BJ (cell line): ENCODE measurements at regions not wholly inside any gene's neighbourhood (a gene's known extent, or its start where the extent isn't known, plus 50 kb on each side); places are given as distances from the start of the nearest gene placed in this dataset.

ENCODE experiments used
- CTCF ChIA-PET: fragments of 350-600 bp; formaldehyde crosslinking; extraction: SDS; loops from one replicate; lab custom pipeline; 2021; ENCODE audit warnings: antibody characterized with exemption, inconsistent platforms; lab: Yijun Ruan, JAX
- POLR2A ChIA-PET: fragments of 300-600 bp; sonication (Branson Sonifier 250); formaldehyde crosslinking; extraction: SDS; loops from one replicate; lab custom pipeline; 2021; ENCODE audit warnings: antibody characterized with exemption; lab: Charles Lee
- DNase-seq: peaks from one replicate; pipeline ENCODE4 v3.0.0-alpha.2; 2011; ENCODE audit warnings: low read depth
- H3K27me3 ChIP-seq: 2 replicates; pipeline ENCODE4 v1.6.0; 2011; ENCODE audit warnings: low read length; ENCODE audit not compliant: control insufficient read depth, insufficient read depth
- H3K36me3 ChIP-seq: 2 replicates; pipeline ENCODE4 v1.5.1; 2011; ENCODE audit warnings: low read length; ENCODE audit not compliant: control insufficient read depth, insufficient read depth
- H3K4me3 ChIP-seq: 2 replicates; pipeline ENCODE4 v1.5.1; 2011; ENCODE audit warnings: low read depth, mild to moderate bottlenecking, control low read depth, low read length
- TF ChIP-seq, protein P1 (sequence below): IDR thresholded peaks from 2 replicates; pipeline ENCODE4 v1.5.1; 2011; ENCODE audit warnings: low read depth, mild to moderate bottlenecking, control low read depth, inconsistent platforms, low read length, moderate library complexity; ENCODE audit not compliant: insufficient read depth

DNA sequence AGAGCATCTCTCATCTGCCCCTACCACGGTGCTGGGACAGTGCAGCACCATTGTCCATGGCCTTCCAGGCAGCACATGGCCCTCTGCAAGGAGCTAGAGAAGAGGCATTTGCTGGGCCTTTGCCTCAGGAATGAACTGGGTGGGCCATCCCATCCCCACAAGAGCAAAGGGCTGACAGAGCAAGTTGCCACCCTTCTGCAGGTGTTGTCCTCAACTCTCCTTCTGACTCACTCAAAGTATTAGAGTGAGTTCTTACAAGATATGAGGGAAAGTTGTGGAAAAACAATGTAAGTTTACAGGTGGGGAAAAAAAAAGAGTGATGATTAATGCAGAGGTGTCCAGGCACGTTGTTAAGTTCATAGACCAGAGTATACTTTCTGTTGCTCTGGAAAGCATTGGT, 261.2 kb downstream of the SKIDA1 start:
- CTCF ChIA-PET: interaction anchor here (0.8 kb wide), 1 partner anchor 23 kb away, joined by 3 read pairs; no protein-coding TSS in a partner anchor

DNA sequence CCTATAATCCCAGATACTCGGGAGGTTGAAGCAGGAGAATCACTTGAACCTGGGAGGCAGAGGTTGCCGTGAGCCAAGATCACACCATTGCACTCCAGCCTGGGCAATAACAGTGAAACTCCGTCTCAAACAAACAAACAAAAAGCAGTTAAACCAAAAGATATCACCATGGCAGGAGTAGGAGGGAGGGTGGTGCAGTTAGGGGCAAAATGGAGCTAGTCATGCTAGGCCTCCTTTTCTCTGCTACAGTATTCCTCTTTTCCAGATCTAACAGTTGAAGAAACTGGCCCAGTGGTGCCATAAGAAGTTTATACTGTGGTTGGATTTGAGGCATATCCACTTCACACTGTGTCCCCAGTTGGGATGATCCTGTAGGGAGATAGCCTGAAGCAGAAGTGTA, 261.6 kb downstream of the SKIDA1 start:
- Histone ChIP-seq H3K36me3 (no peaks in the 10 kb centered on the region), H3K27me3 (no peaks in the 10 kb centered on the region; the same call in none of the 2 replicates), H3K4me3 (no peak overlapping the region)
- TF ChIP-seq, protein P1, sequence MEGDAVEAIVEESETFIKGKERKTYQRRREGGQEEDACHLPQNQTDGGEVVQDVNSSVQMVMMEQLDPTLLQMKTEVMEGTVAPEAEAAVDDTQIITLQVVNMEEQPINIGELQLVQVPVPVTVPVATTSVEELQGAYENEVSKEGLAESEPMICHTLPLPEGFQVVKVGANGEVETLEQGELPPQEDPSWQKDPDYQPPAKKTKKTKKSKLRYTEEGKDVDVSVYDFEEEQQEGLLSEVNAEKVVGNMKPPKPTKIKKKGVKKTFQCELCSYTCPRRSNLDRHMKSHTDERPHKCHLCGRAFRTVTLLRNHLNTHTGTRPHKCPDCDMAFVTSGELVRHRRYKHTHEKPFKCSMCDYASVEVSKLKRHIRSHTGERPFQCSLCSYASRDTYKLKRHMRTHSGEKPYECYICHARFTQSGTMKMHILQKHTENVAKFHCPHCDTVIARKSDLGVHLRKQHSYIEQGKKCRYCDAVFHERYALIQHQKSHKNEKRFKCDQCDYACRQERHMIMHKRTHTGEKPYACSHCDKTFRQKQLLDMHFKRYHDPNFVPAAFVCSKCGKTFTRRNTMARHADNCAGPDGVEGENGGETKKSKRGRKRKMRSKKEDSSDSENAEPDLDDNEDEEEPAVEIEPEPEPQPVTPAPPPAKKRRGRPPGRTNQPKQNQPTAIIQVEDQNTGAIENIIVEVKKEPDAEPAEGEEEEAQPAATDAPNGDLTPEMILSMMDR: no peak
- CTCF ChIA-PET: interaction anchor here (0.8 to 1.0 kb wide), 2 partner anchors 12 to 23 kb away, joined by 3 read pairs; no protein-coding TSS in a partner anchor
- no peak for DNase-seq
- POLR2A ChIA-PET: no interaction called here

More for the DNA sequence above, 261.2 kb downstream of the SKIDA1 start:
- no peaks in the 10 kb centered on the region for H3K36me3 ChIP-seq
- no peak for DNase-seq
- TF ChIP-seq, protein P1: no peak
- POLR2A ChIA-PET: no interaction called here
- H3K4me3 ChIP-seq: no peak overlapping the region
- H3K27me3 ChIP-seq: no peaks in the 10 kb centered on the region; the same call in none of the 2 replicates

DNA sequence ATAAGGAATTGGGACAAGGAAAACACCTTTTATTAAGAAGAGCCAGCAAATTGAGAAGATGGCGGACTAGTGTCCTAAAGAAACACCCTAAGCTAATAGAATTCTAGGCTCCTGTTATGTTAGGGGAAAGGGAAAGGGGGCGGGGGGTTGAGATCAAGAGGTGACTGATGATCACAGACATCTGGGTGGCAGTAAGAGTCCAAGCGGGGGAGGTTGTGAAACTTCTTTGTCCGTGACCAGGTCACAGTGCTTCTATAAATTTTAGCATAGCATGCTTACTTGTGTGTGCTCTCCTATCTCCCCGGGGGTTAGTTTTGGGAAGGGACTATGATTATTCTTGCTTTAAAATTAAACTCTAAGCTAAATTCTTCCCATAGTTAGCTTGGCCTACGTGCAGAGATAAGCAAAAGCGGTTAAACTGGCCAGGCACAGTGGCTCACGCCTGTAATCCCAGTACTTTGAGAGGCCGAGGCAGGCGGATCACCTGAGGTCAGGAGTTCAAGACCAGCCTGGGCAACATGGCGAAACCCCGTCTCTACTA, 262.1 kb downstream of the SKIDA1 start:
- Histone ChIP-seq H3K36me3 (no peaks in the 10 kb centered on the region), H3K27me3 (no peaks in the 10 kb centered on the region; the same call in none of the 2 replicates), H3K4me3 (no peak overlapping the region)
- no peak for DNase-seq
- ChIA-PET POLR2A (no interaction called here), CTCF (interaction anchor here (0.8 to 1.0 kb wide), 2 partner anchors 12 to 22 kb away, joined by 3 read pairs; no protein-coding TSS in a partner anchor)
- TF ChIP-seq, protein P1: no peak

DNA sequence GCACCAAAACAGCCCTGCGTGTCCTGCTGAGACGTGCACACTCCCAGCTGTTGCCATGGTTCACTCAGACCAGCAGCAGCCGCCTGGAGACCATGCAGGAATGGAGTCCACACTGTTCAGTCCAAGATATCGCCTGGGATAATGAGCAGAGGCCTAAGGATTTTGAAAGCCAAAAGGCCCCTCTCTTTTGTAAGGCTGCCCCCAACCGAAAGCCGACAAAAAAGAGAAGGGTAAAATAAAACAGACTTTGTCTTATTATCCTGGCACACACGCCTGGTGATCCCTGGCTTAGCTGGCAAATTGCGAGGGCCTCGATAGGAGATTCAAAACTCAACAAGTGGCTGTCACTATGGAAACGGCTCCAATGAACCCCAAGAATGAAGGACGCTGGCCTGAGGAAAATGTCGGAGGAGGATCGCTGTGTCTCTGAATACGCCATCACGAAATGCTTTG, 263.6 kb downstream of the SKIDA1 start:
- no peak for DNase-seq
- H3K27me3 ChIP-seq: no peaks in the 10 kb centered on the region; the same call in none of the 2 replicates
- H3K36me3 ChIP-seq: no peaks in the 10 kb centered on the region
- TF ChIP-seq, protein P1: no peak
- ChIA-PET CTCF (no interaction called here), POLR2A (no interaction called here)
- H3K4me3 ChIP-seq: no peak overlapping the region

DNA sequence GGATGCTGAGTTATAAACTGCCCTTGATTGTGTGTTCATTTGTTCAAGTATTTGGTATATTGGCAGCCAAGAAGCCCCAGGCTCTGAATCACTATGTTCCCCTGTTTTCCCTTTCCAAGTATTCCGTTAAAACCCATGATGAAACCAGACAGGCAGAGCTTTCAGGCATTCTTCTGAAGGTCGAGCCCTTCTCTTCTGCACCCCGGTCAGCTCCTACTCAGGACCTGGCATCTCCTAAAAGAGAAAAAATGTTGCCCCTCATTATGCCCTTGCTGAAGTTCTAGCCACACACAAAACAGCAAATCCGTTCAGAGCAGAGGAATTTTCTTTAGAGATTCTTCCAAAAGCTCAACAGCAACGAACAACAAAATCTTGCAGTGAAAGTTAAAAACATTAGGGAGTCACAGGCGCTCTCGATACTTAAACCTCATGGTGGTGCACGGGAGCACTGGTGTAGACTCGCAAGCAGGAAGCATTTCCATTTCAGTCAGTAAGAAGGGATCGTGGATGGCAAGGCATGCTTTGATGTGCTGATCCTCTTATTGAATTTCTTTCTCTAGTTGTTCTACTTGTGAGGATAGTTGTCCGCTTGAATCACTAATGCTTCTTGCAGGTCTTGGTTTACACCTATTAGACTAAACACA, 264.9 kb downstream of the SKIDA1 start:
- no peak for DNase-seq
- H3K27me3 ChIP-seq: no peaks in the 10 kb centered on the region; the same call in none of the 2 replicates
- ChIA-PET POLR2A (no interaction called here), CTCF (interaction anchor here (0.9 kb wide), 2 partner anchors 9 to 472 kb away, joined by 3 to 4 read pairs; no protein-coding TSS in a partner anchor)
- no peaks in the 10 kb centered on the region for H3K36me3 ChIP-seq
- H3K4me3 ChIP-seq: no peak overlapping the region
- TF ChIP-seq, protein P1: no peak
